SH-SY5Y (cell line): ENCODE measurements at regions not wholly inside any gene's neighbourhood (a gene's known extent, or its start where the extent isn't known, plus 50 kb on each side); places are given as distances from the start of the nearest gene placed in this dataset.
A peak's percentile ranks its signal among the peaks of the same experiment; 100 is the strongest.

Source experiments
- GATA2 ChIP-seq: IDR thresholded peaks from 2 replicates; pipeline ENCODE4 v1.6.1; 2011; ENCODE audit warnings: mild to moderate bottlenecking, low read depth, low read length
- GATA3 ChIP-seq: IDR thresholded peaks from 2 replicates; pipeline ENCODE4 v1.6.1; 2011; ENCODE audit warnings: low read depth, mild to moderate bottlenecking, low read length, moderate library complexity

GRCh38 chr2:164252568-164253287, 368.6 kb downstream of the GRB14 start:
- TF ChIP-seq GATA3 (no peak), GATA2 (no peak)

GRCh38 chr2:164243315-164243714, 378.0 kb downstream of the GRB14 start:
- TF ChIP-seq GATA2 (no peak), GATA3 (peak; percentile 47; the same call in 1 of the 2 replicates)

GRCh38 chr2:164242409-164242808, 378.9 kb downstream of the GRB14 start:
- TF ChIP-seq GATA2: no peak
- no peak for TF ChIP-seq GATA3

GRCh38 chr2:164234074-164234473, 387.2 kb downstream of the GRB14 start:
- TF ChIP-seq GATA2: no peak
- TF ChIP-seq GATA3: no peak

- TF ChIP-seq GATA3: no peak
- no peak for TF ChIP-seq GATA2
These were observed 397.3 kb downstream of the GRB14 start for GRCh38 chr2:164224007-164224406.

GRCh38 chr2:164221473-164221872, 399.8 kb downstream of the GRB14 start:
- no peak for TF ChIP-seq GATA2
- TF ChIP-seq GATA3: no peak

GRCh38 chr2:164220265-164220664, 401.0 kb downstream of the GRB14 start:
- TF ChIP-seq GATA3 (no peak), GATA2 (no peak)

- TF ChIP-seq GATA2 (no peak), GATA3 (no peak)
These were observed 407.4 kb downstream of the GRB14 start for GRCh38 chr2:164213916-164214315.

- TF ChIP-seq GATA3 (no peak), GATA2 (no peak)
These were observed 415.9 kb downstream of the GRB14 start for GRCh38 chr2:164205347-164205746.

- no peak for TF ChIP-seq GATA3
- no peak for TF ChIP-seq GATA2
These were observed 418.2 kb downstream of the GRB14 start for GRCh38 chr2:164203131-164203530.

- TF ChIP-seq GATA3 (no peak), GATA2 (no peak)
These were observed 423.0 kb downstream of the GRB14 start for GRCh38 chr2:164198256-164198655.

- TF ChIP-seq GATA3 (no peak), GATA2 (no peak)
These were observed 430.6 kb downstream of the GRB14 start for GRCh38 chr2:164190700-164191099.

- no peak for TF ChIP-seq GATA3
- no peak for TF ChIP-seq GATA2
These were observed 431.4 kb downstream of the GRB14 start for GRCh38 chr2:164189851-164190250.

- TF ChIP-seq GATA3 (no peak), GATA2 (no peak)
These were observed 434.2 kb downstream of the GRB14 start for GRCh38 chr2:164187121-164187520.

- no peak for TF ChIP-seq GATA2
- TF ChIP-seq GATA3: no peak
These were observed 434.7 kb downstream of the GRB14 start for GRCh38 chr2:164186591-164186990.
